GM21526 (cell line): ENCODE measurements at regions not wholly inside any gene's neighbourhood (a gene's known extent, or its start where the extent isn't known, plus 50 kb on each side); places are given as distances from the start of the nearest gene placed in this dataset.

Experiments
- ATAC-seq: cut with Tn5 transposase; IDR thresholded peaks from one replicate; pipeline ENCODE4 v1.9.1; 2021; ENCODE audit warnings: moderate library complexity; ENCODE audit not compliant: unreplicated experiment, low FRiP score

- ATAC-seq = no peak
Measured at GRCh38 chr22:49218142-49218541, 609.5 kb downstream of the BRD1 start.

DNA sequence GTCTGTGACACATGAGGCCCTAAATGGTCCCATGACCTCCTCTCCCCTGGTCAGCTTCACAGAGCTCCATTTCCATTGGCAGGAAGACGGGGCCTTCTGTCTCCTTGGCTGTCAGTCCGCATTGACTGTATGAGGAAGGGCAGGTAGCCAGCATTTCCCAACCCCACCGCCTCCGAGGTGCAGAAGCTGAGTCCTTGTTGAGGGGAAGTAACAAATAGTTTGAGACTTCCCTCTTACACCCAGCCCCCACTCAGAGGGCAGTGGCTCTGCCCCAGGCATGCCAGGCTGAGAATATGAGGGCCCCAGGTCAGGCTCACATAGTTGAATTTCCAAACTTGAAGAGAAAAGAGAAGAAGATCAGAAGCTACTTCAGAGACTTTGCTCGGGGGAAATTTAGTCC is 611.1 kb downstream of the BRD1 start:
- no peak for ATAC-seq

- no peak for ATAC-seq
Measured at GRCh38 chr22:49215840-49216239, 611.8 kb downstream of the BRD1 start.

GRCh38 chr22:49214976-49215375 is 612.7 kb downstream of the BRD1 start:
- ATAC-seq = no peak

DNA sequence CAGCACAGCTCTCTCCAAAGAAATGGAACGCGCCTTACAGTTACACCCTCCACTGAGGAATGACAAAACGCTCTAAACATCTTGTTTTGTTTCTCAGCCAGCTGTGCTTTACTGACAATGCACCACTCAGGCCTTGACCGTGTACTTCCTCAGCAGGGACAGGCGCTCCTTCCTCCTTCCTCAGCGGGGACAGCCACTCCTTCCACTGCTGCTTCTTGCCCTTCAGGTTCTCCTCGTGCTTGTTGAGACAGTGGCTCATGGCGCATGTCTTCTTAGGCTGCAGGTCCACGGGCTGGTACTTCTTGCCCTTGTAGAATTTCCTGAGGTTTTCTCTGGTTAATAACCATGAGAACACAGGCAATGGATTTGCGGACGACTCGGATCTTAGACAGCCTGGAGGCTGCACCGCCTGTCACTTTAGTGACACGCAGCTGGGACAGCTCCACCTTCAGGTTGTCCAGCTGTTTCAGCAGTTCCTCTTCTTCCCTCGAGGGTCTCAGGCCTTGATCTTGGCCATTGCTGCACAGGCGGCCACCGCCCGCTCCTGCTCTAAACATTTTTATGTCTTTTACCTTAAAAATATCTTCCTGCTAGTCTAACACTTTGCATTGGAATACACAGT is 613.8 kb downstream of the BRD1 start:
- ATAC-seq = no peak

DNA sequence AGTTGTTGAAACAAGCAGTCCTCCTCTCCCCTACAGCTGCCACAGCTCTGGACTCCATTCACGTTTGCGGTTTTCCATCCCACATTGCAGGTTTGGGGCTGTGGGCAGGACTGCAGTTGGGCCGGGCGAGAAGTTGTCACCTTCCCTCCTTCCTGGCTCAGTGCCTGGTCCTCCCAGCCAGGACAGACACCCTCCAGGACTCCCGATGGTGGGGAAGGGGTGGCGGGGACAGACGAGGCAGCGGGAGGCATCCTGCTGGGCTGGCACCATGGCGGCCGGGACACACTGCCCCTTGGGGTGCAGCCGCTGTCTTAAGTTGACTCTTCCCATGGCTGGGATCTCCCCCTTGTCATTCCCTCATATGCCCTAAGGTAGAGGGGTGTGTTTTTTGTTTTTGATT is 615.2 kb downstream of the BRD1 start:
- ATAC-seq = no peak

DNA sequence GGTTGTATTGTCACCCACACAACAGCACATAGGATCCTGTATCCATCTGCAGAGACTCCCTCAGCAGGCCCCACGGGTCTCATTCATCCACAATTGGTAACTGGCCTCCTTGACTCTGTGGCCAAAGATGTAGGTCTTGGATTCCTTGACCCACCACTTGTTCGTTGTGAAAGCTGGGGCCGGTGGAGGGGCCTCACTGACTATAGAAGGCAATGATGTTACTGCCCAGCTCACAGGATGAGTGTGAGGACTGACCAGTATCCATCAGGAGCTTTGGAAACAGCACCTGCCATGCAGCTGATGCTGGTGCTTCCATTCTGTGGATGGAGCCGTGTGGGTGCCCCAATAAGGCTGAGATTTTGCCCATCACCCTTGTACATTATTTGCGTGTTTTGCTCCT is 615.7 kb downstream of the BRD1 start:
- ATAC-seq = no peak

DNA sequence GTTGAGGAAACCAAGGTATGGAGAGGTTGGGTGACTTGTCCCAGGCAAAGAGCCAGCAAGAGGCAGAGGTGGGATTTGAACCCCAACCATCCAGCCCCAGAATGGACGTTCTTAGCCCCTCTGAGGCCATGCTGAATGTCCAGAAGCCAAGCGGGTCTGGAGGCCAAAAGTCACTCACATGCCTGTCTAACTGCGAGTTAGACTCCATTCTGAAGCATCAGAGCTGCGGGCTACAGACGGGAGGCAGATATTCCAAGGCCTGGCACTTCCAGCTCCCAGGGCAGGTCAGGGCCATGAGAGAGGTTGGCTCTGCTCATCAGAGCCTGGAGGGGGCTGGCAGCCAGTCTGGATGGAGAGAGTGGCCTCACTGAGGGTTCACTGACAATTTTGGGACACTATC is 616.5 kb downstream of the BRD1 start:
- no peak for ATAC-seq

- no peak for ATAC-seq
Measured at GRCh38 chr22:49210606-49211005, 617.1 kb downstream of the BRD1 start.

DNA sequence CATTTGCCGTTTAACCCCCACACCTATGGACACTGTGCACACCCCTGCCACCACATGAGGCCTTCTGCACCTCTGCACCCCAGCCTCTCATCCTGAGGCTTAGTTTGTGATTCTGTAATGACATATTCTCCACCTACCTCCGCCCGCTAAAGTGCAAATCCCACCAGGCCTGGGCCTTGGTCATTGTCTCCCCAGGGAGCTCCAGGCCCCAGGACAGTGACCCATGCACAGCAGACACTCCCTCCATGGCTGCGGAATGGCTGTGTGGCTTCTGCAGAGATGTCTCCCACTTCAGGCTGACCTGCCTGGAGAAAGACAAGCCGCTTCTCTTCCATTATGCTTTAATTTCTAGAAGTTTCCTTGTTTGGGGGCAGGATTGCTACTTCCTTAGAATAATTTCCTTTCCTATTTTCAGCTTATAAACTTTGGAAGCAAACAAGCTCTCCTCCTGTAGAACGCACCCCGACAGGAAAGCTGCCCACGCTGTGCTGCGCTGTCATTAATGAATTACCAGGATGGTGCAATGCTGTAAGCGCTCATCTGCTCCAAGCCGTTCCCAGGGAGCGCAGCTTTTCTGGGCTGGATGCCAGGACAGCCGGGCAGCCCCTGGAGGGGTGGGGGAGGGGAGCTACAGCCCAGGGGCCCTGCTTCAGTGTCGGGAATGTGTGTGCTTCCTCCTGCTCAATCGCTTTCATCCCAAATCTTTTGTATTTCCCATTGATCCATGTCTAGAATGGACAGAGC is 618.0 kb downstream of the BRD1 start:
- no peak for ATAC-seq

DNA sequence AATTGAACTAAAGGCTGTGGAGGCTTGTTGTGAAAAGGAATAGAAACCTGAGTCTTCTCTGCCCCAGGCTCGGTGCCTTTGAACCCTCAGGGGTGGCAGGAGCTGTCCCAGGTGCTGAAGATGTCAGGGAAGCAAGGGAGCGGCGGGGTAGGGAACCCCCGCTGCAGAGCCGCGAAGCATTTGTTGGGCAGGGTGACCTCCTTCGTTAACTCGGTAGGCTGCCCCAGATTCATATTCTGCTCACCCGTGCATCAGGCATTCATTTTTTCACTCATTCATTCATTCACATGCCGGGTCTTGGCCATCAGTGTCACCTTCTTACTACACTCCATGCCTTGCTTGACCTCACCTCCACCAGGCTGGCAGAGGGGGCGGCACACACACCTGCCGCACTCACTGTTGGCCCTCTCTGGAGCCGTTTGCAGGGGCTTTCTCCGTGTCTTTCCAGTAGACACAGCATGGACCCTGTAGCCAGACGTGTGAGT is 618.9 kb downstream of the BRD1 start:
- no peak for ATAC-seq

GRCh38 chr22:49208004-49208402 is 619.7 kb downstream of the BRD1 start:
- ATAC-seq = no peak

GRCh38 chr22:49207008-49208003 is 620.4 kb downstream of the BRD1 start:
- ATAC-seq = no peak

DNA sequence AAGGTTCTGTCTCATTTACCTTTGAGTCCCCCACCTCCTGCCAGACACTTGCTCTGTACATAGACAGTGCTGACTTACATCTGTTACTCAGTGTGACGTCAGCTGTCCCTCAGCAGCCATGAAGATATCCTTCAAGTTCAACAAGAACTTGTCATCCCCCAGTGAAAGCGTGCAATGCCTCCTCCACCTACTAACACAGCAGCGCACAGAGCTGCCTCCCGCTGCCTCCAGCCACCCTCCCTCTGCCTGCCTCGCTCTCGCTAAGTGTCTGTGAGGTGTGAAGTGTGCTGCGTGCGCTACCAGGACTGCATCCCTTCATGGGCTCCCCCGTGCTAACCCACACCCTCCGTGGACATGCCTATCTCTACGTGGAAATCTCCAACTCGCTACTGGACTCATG is 621.4 kb downstream of the BRD1 start:
- ATAC-seq = no peak

DNA sequence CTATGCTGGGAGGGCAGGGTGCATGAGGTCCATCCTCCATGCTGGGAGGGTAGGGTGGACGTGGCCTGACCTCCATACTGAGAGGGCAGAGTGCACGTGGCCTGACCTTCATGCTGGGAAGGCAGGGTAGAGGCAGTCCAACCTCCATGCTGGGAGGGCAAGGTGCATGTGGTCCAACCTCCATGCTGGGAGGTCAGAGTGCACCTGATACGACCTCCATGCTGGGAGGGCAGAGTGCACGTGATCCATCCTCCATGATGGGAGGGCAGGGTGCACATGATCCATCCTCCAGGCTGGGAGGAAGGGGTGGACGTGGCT is 622.2 kb downstream of the BRD1 start:
- ATAC-seq = no peak

GRCh38 chr22:49204599-49205482 is 622.8 kb downstream of the BRD1 start:
- ATAC-seq = no peak

GRCh38 chr22:49203859-49204598 is 623.6 kb downstream of the BRD1 start:
- ATAC-seq = no peak

GRCh38 chr22:49203091-49203858 is 624.4 kb downstream of the BRD1 start:
- ATAC-seq = no peak

- ATAC-seq = no peak
Measured at GRCh38 chr22:49202226-49202625, 625.4 kb downstream of the BRD1 start.
